ENCODE measurements at regions not wholly inside any gene's neighbourhood (a gene's known extent, or its start where the extent isn't known, plus 50 kb on each side); places are given as distances from the start of the nearest gene placed in this dataset.
"Not testable (repeated sequence)": the region's sequence is repeated elsewhere in the genome, so short reads cannot be mapped to it uniquely, and the experiment has no call there.

GRCh38 chr2:22156661-22157060 lies 1032.9 kb downstream of the TDRD15 start:
- POLR2A ChIA-PET; H3K27ac ChIP-seq; H3K4me3 ChIP-seq; ATAC-seq; H3K4me2 ChIP-seq; H3K9me3 ChIP-seq; H3K4me1 ChIP-seq; FAIRE-seq; CTCF ChIA-PET; DNase-seq (ENCODE audit: low read depth in 1 of 2, low spot score in 1 of 2): not testable (repeated sequence)
- WGBS (ENCODE audit: missing lambda C conversion rate): 4% methylated on average over 6 of the region's 6 CpGs

DNA sequence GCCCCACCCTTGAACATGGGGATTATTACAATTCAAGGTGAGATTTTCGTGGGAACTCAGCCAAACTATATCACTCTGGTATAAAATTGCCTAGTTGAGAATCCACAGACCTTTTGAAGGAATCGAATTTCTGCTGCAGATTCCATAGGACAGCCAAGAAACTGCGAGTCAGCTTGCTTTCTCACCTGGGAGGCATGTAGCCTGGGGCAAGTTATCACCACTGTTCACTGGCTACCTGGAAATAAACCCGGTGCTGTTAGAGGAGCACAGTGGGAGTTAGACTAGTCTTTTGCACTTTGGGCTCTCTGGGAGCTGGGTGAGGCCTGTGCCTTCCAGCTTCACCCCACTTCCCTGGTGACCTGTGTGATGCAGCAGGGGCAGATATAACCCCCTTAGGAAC lies 1043.5 kb downstream of the TDRD15 start:
- POLR2A ChIA-PET: no interaction called here
- no peak for DNase-seq (ENCODE audit: low read depth in 1 of 2, low spot score in 1 of 2)
- no peak for FAIRE-seq
- no peak overlapping the region for H3K4me3 ChIP-seq
- CTCF ChIA-PET: no interaction called here
- H3K27ac ChIP-seq: no peak overlapping the region
- WGBS (ENCODE audit: missing lambda C conversion rate): 0% methylated on average over 4 of the region's 4 CpGs
- TF ChIP-seq, protein P1, sequence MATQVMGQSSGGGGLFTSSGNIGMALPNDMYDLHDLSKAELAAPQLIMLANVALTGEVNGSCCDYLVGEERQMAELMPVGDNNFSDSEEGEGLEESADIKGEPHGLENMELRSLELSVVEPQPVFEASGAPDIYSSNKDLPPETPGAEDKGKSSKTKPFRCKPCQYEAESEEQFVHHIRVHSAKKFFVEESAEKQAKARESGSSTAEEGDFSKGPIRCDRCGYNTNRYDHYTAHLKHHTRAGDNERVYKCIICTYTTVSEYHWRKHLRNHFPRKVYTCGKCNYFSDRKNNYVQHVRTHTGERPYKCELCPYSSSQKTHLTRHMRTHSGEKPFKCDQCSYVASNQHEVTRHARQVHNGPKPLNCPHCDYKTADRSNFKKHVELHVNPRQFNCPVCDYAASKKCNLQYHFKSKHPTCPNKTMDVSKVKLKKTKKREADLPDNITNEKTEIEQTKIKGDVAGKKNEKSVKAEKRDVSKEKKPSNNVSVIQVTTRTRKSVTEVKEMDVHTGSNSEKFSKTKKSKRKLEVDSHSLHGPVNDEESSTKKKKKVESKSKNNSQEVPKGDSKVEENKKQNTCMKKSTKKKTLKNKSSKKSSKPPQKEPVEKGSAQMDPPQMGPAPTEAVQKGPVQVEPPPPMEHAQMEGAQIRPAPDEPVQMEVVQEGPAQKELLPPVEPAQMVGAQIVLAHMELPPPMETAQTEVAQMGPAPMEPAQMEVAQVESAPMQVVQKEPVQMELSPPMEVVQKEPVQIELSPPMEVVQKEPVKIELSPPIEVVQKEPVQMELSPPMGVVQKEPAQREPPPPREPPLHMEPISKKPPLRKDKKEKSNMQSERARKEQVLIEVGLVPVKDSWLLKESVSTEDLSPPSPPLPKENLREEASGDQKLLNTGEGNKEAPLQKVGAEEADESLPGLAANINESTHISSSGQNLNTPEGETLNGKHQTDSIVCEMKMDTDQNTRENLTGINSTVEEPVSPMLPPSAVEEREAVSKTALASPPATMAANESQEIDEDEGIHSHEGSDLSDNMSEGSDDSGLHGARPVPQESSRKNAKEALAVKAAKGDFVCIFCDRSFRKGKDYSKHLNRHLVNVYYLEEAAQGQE (IDR thresholded peaks at IDR 0.05): no peak
- no peak for TF ChIP-seq SMC3 (IDR thresholded peaks at IDR 0.05)
- ATAC-seq: no peak
- no peaks in the 10 kb centered on the region for H3K4me1 ChIP-seq
- H3K4me2 ChIP-seq: no peak overlapping the region
- H3K9me3 ChIP-seq: peaks cover 12% of the 10 kb centered on the region; the same call in 2 of the 3 replicates

DNA sequence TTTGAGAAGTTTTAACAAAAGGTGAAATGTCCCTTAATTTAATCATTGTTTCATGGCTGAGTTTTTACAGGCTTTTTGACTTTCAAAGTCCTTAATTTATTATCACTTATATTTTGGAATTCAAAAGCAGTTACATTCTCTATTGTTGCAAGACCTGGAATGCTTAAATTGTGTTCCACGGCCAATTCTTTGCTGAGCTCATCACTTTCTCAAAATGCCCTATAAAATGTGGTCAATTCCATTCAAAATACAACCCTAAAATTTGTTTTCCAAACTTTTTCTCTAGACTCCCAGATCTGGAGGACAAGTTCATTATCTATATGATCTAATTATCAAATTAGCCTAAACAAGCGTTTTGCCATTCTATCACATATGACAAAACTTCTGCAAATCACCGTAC lies 1051.2 kb downstream of the TDRD15 start:
- no peak for FAIRE-seq
- H3K4me1 ChIP-seq: no peaks in the 10 kb centered on the region
- CTCF ChIA-PET: no interaction called here

GRCh38 chr2:22185251-22185650 lies 1061.5 kb downstream of the TDRD15 start:
- ATAC-seq (no peak), FAIRE-seq (no peak)
- no peak for TF ChIP-seq CBX2 (IDR thresholded peaks at IDR 0.05; ENCODE audit: borderline replicate concordance, low read depth)
- TF ChIP-seq HDAC2 (IDR thresholded peaks at IDR 0.05): no peak
- TF ChIP-seq CEBPB (IDR thresholded peaks at IDR 0.05): no peak
- no peak for TF ChIP-seq MAX (IDR thresholded peaks at IDR 0.05)
- TF ChIP-seq PHF8 (IDR thresholded peaks at IDR 0.05; ENCODE audit: borderline replicate concordance, low read depth): no peak
- no peak for TF ChIP-seq RFX5 (IDR thresholded peaks at IDR 0.05)
- no peak for TF ChIP-seq POLR2A (IDR thresholded peaks at IDR 0.05; ENCODE audit: low read length)
- TF ChIP-seq ATOH8 (CRISPR knock-in tag; IDR thresholded peaks at IDR 0.05; ENCODE audit: low read depth): no peak
- TF ChIP-seq RNF2 (IDR thresholded peaks at IDR 0.05; ENCODE audit: borderline replicate concordance, low read depth): no peak
- TF ChIP-seq FOSL2 (IDR thresholded peaks at IDR 0.05): no peak
- TF ChIP-seq FOSL2 (CRISPR knock-in tag; IDR thresholded peaks at IDR 0.05): no peak
- TF ChIP-seq RCOR1 (IDR thresholded peaks at IDR 0.05; ENCODE audit: low read depth, low read length): no peak

More for the DNA sequence above, 1051.2 kb downstream of the TDRD15 start:
- WGBS (ENCODE audit: missing lambda C conversion rate): 2% methylated on average over 3 of the region's 3 CpGs
- TF ChIP-seq, protein P2, sequence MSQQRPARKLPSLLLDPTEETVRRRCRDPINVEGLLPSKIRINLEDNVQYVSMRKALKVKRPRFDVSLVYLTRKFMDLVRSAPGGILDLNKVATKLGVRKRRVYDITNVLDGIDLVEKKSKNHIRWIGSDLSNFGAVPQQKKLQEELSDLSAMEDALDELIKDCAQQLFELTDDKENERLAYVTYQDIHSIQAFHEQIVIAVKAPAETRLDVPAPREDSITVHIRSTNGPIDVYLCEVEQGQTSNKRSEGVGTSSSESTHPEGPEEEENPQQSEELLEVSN (IDR thresholded peaks at IDR 0.05; ENCODE audit: borderline replicate concordance, low read depth): no peak
- TF ChIP-seq MAFK (IDR thresholded peaks at IDR 0.05; ENCODE audit: partially characterized antibody) (peak; percentile 83), FOSB (CRISPR knock-in tag; IDR thresholded peaks at IDR 0.05) (no peak), NPAS2 (CRISPR knock-in tag; IDR thresholded peaks at IDR 0.05; ENCODE audit: borderline replicate concordance) (no peak), NR3C1 (IDR thresholded peaks at IDR 0.05) (no peak), HDAC2 (IDR thresholded peaks at IDR 0.05) (no peak)
- TF ChIP-seq, protein P3, sequence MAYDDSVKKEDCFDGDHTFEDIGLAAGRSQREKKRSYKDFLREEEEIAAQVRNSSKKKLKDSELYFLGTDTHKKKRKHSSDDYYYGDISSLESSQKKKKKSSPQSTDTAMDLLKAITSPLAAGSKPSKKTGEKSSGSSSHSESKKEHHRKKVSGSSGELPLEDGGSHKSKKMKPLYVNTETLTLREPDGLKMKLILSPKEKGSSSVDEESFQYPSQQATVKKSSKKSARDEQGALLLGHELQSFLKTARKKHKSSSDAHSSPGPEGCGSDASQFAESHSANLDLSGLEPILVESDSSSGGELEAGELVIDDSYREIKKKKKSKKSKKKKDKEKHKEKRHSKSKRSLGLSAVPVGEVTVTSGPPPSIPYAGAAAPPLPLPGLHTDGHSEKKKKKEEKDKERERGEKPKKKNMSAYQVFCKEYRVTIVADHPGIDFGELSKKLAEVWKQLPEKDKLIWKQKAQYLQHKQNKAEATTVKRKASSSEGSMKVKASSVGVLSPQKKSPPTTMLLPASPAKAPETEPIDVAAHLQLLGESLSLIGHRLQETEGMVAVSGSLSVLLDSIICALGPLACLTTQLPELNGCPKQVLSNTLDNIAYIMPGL (CRISPR knock-in tag; IDR thresholded peaks at IDR 0.05; ENCODE audit: borderline replicate concordance): no peak
- Histone ChIP-seq H3K4me3 (no peak overlapping the region), H3K27ac (no peak overlapping the region), H3K9me3 (no peaks in the 10 kb centered on the region; the same call in 1 of the 3 replicates), H3K4me2 (no peak overlapping the region)
- ATAC-seq: no peak
- POLR2A ChIA-PET: no interaction called here
- no peak for DNase-seq (ENCODE audit: low read depth in 1 of 2, low spot score in 1 of 2)

DNA sequence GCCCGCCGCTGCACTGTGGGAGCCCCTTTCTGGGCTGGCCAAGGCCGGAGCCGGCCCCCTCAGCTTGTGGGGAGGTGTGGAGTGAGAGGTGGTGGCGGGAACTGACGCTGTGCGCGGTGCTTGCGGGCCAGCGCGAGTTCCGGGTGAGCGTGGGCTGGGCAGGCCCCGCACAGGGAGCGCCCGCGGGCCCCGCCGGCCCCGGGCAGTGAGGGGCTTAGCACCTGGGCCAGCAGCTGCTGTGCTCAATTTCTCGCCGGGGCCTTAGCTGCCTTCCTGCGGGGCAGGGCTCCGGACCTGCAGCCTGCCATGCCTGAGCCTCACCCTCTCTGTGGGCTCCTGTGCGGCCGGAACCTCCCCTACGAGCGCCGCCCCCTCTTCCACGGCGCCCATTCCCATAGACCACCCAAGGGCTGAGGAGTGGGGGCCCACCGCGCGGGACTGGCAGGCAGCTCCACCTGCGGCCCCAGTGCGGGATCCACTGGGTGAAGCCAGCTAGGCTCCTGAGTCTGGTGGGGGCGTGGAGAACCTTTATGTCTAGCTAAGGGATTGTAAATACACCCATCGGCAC lies 1062.6 kb downstream of the TDRD15 start:
- POLR2A ChIA-PET; H3K4me1 ChIP-seq; DNase-seq (ENCODE audit: low read depth in 1 of 2, low spot score in 1 of 2); H3K4me2 ChIP-seq; H3K27ac ChIP-seq; CTCF ChIA-PET; FAIRE-seq; ATAC-seq; H3K9me3 ChIP-seq; H3K4me3 ChIP-seq: not testable (repeated sequence)
- WGBS (ENCODE audit: missing lambda C conversion rate): 45% methylated on average over 14 of the region's 38 CpGs

More at GRCh38 chr2:22185251-22185650, 1061.5 kb downstream of the TDRD15 start:
- ChIA-PET POLR2A (no interaction called here), CTCF (no interaction called here)
- WGBS (ENCODE audit: missing lambda C conversion rate): 18% methylated on average over 2 of the region's 2 CpGs
- H3K4me1 ChIP-seq: no peaks in the 10 kb centered on the region
- H3K27ac ChIP-seq: no peak overlapping the region
- no peak for DNase-seq (ENCODE audit: low read depth in 1 of 2, low spot score in 1 of 2)
- no peak overlapping the region for H3K4me2 ChIP-seq
- 0 out of 3 replicates have a peak, but pooled peaks cover 2% of the 10 kb centered on the region for H3K9me3 ChIP-seq
- no peak overlapping the region for H3K4me3 ChIP-seq
